ENCODE measurements at regions not wholly inside any gene's neighbourhood (a gene's known extent, or its start where the extent isn't known, plus 50 kb on each side); places are given as distances from the start of the nearest gene placed in this dataset.

DNA sequence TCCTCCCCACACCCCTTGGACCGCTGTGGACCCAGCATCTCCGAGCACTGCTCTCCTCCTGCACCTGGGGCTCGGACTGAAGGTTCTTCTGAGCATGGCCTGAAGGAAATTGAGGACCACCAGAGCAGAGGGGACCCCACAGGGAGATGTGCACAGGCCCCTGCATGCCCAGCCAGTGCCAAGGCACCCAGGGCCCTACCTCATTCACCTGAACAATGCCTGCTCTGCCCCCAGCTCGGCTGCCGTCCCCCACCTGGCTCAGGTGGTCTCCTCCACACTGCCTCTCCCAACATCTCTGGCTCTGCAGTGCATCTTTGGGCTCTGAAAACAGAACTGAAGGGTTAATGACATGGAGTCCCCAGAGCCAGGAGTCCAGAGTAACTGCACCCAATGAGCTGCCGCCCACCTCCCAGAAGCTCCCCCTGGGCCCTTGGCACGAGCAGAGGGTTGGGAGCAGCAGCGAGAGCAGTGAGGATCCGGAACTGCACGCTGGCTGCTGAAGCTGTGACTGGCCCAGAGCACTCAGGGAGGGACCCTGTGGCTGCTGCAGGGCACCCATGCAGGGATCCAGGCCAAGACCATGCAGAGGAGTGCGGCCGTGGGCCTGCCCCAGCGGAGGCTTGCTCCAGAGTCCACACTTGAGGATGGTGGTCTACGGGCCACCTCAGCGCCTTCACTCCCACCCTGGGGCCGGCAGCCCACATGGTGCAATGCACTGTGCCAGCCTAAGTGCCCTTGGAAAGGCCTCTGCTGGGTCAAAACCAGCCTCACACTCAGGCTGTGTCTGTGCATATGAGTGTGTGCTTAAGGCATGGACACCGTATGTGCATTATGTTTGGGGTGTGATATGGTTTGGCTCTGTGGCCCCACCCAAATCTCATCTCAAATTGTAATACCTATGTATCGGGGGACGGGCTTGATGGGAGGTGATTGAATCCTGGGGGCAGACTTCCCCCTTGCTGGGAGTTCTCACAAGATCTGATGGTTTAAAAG is 686.1 kb downstream of the TBC1D22A start:
- DNase-seq = no peak

- no peak for DNase-seq
Observed at GRCh38 chr22:47446821-47447810, 684.7 kb downstream of the TBC1D22A start.

- DNase-seq = no peak
Observed at GRCh38 chr22:47446331-47446730, 683.9 kb downstream of the TBC1D22A start.

GRCh38 chr22:47445716-47446290 is 683.4 kb downstream of the TBC1D22A start:
- DNase-seq = no peak

GRCh38 chr22:47445212-47445611 is 682.8 kb downstream of the TBC1D22A start:
- DNase-seq = no peak

- no peak for DNase-seq
Observed at GRCh38 chr22:47444746-47445065, 682.3 kb downstream of the TBC1D22A start.

DNA sequence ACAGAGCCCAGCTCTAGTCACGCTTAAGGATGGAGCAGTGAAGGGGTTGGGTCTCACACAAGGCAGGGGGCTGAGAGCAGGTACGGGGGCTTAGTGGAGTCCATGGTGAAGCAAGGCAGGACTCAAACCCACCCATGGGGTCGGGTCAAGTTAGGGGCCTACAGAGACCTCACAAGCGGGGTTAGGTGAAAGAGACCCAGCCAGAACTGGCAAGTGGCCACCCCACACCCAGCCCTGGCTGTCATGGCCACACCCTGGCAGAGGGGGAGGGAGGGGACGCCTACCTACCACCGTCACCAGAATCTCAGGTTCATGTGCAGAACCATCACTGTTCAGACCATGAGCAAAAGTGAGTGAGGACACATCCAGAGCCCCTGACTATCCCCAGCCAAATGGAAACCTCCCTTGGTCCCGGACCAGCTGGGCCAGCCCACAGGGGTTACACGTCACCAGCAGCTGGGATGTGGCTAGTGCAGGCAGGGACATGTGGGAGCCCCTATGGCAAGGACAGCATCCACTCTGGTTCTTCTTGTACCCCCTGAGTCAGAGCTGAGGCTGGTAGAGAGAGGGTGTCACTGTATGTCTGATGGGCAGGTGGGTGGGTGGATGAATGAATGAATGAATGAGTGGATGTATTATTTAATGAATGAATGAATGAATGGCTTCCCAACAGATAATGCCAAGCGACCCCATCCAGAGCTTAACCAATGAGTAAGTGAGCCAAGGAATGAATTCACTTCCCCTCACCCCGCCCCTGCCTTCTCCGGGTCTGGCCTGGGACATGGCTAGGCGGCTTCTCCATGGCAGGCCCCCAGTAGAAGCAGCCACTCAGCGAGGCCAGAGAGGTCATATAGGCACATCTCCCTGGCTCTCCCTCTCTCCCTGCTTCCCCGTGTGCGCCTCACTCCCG is 681.6 kb downstream of the TBC1D22A start:
- no peak for DNase-seq

DNA sequence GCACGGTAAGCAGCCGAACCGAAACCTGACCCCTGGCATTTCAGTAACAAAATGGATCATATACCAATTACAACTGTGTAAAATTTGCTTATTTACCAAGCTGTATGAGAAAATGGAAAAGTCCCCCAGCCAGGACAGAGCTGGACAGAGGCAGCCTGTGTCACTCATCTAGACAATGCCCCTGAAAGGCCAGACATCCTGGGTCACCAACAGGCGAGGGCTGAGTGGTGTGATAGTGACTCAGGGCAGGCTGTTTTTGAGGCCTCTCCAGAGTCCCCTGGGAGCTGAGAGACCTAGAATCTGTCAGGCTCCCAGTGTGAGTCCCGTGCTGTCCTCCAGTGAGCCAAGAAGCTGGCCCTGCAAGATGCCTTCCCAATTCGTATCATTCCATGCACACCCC is 680.4 kb downstream of the TBC1D22A start:
- no peak for DNase-seq

- no peak for DNase-seq
Observed at GRCh38 chr22:47439643-47440265, 677.3 kb downstream of the TBC1D22A start.

- DNase-seq = no peak
Observed at GRCh38 chr22:47437636-47438035, 675.2 kb downstream of the TBC1D22A start.

DNA sequence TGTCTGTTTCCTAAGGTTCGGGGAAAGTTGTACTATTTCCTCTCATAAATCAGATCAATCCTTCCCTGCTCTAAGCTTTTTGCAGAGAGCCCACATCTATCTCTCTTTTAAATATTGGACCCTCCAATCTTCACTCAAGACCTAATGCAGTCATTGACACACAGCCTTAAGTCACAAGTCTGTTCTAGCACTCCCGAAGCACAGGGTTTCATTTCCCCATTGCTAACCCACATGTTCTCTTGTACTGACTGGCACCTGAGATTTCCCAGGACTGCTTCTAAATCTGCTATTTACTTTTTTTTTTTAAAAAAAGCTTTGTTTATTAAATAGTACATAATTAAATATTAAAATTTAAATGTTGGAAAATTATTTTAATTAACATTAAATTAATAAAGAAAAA is 674.7 kb downstream of the TBC1D22A start:
- no peak for DNase-seq

- DNase-seq = no peak
Observed at GRCh38 chr22:47435826-47436225, 673.4 kb downstream of the TBC1D22A start.

DNA sequence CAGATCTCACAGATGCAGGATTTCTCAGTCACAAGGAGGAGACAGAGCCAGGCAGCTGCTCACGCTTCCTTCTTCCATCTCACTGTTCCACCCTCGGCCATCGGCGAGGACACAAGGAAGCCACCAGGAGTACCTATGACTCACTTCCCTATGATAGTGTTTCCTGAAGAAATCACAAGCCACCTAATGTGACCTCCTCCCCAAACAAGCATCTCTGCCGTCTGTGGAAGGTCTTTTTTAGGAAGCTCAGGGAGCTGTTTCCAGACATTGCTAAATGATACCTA is 672.7 kb downstream of the TBC1D22A start:
- no peak for DNase-seq

GRCh38 chr22:47434336-47435203 is 672.1 kb downstream of the TBC1D22A start:
- DNase-seq = no peak

GRCh38 chr22:47433627-47434026 is 671.2 kb downstream of the TBC1D22A start:
- DNase-seq = no peak

DNA sequence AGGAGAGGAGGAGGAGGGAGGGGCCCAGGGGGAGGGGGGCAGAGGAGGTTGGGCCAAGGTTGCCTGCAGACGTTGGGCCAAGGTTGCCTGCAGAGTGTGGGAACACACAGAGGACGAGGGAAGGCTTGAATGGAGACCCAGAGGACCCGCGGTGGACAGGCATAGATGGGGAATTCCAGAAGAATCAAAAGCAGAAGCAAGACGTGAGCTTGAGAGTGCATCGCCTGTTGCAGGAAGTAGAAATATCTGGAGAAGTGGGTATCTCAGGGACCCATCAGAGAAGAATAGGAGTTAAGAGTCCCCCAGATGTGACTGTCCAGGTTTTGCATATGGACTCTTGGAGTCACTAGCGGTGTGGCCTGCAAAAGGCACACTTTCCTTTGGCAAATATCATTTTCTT is 670.2 kb downstream of the TBC1D22A start:
- no peak for DNase-seq

- DNase-seq = no peak
Observed at GRCh38 chr22:47423861-47424820, 661.7 kb downstream of the TBC1D22A start.

DNA sequence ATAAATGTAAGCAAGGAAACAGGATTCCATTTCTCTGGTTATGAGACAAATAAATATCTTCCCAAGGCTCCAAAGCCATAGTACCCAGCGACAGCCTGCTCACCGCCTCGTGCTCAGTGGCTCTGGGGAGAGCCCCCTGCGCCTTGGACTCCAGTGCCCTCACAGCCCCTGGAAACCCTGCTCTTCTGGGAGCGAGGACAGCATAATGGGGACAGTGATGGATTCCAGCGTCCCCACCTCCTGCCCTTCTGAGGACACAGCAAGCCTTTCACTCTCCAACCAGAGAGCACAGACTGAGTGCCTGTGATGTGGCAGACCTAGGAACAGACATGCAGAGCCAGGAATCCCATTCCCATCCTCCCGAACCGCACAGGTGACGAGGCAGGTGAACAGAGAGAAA is 660.8 kb downstream of the TBC1D22A start:
- no peak for DNase-seq

GRCh38 chr22:47422736-47423135 is 660.3 kb downstream of the TBC1D22A start:
- no peak for DNase-seq

DNA sequence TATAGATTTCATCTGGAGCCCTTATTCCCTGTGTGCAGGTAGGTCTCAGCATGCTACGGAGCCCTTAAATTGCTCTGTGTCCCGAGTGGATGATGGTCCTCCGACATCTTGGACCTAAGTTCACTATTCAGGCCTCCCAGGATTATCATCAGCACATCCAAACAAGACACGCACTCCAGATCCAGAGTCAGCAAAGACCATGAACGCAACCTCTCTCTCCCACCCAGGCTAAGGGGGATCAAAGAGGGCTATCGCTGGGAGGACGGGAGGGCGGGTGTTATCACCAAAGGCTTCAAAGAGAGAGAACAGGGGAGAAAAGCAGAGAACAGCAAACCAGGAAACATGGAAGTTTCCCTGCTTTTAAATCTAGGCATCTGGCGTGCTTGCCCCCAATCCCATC is 659.4 kb downstream of the TBC1D22A start:
- DNase-seq = no peak
